CD1c-positive myeloid dendritic cell (primary cell): ENCODE measurements at regions not wholly inside any gene's neighbourhood (a gene's known extent, or its start where the extent isn't known, plus 50 kb on each side); places are given as distances from the start of the nearest gene placed in this dataset.

ENCODE experiments used
- DNase-seq: peaks from one replicate; pipeline ENCODE4 v3.0.0-alpha.2; 2016; ENCODE audit errors: extremely low spot score

DNA sequence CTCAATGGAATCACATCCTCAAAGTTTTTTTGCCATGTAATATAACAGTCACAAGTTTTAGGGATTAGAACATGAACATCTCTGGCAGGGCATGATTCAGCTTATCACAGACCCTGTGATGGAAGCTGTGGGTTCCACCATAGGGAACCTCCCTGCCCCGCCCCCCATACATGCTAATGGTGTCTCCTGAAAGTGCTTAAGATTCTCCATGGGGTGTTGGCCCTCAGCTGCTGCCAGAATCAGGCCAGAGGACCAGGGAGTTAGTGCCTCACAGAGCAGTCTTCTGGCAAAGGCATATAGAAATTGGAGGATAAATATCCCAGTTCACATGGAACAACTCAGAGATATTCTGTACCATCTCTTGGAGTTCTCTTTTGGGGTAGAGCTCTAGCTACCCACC, 119.4 kb downstream of the RAB11FIP2 start:
- DNase-seq: no peak

DNA sequence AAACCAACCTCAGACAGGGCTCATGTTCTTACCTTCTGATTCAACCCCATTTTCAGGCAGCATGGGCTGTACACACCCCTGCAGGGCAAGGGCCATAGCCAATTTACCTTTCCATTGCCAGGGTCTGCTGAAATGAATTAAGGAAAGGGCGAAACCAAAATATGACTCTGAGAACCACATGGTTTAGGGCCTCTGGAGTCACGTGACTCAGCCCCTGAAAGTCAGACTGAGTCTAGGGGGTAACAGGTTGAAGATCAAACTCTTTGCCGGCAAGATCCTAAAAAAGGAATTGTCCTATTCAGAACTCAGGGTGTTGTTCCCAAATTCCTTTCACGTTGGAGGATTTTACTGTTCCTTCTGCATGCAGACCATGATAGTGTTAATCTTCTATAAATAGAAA, 118.9 kb downstream of the RAB11FIP2 start:
- no peak for DNase-seq

DNA sequence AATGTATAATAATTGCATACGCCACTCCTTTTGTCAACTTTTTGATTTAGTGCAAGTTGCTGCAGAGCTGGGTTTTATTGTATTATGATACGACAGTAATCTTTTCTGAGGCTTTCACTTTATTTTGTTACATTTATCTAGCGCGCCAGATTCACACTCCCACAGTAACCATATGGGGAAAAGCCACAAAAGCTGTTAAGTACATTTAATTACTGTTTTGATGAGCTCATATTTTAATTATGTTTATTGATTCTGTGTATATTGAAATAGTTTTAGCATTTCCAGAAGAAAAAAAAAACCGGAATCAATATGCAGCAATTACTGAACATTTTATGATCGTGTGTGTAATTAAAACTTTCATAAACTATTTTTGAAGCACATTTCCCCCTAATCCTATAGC, 118.5 kb downstream of the RAB11FIP2 start:
- no peak for DNase-seq

DNA sequence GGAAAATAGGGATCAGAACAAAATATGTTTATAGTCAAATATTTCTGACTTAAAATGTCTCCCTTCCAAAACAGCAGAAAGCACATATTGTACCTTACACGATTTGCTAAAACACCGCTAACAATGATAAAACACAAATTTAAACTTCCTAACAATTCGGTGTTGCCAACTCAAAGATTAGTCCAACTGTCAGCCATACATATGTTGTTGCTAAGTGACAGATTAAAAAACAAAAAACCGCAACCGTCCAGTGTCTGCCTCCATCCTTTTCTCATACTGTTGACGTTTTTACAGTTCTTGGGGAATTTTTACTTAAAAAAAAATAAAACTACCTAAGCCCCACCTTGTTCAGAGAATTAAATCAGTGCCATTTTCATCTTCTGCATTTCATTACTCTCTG, 118.0 kb downstream of the RAB11FIP2 start:
- DNase-seq: no peak

DNA sequence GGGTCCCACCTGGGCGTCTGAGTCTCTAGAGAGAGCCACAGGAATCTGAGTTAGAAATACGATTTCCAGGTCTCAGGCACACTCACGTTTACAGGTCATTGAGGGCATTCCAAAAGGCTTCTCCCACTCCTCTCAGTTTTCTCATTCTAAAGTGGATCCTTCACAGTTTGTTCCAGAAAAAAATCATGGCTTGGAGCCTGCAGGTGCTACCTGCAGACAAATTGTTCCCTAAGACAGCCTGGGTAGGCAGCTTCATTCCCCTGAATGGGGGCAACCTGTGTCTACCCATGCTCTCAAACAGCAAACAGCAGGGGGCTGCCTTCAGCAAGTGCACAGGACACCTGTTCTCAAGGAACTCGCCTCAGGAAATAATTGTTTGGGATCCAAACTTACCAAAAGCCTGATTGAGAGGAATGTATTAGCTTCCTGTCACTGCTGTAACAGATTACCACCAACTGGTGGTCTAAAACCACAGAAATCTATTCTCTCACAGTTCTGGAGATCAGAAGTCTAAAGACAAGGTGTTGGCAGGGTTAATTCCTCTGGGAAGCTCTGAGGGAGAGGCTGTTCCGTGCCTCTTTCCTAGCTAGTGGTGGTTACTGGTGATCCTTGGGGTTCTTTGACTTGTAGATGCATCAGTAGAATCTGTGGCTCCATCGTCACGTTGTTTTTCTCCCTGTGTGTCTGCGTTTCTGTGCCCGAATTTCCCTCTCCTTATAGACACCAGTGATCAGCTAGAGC, 117.2 kb downstream of the RAB11FIP2 start:
- DNase-seq: no peak

DNA sequence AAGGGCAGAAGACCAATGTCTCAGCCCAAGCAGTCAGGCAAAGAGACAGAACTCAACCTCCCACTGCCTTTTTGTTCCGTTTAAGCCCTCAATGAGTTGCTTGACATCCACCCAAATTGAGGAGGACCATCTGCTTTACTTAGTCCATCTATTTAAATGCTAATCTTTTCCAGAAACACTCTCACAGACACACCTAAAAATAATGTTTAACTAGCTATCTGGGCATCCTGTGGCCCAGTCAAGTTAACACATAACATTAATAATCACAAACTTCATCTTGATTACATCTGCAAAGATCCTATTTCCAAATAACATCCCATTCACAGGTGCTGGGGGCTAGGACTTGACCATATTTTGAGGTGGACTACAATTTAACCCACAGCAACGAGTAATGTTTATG, 115.7 kb downstream of the RAB11FIP2 start:
- no peak for DNase-seq

DNA sequence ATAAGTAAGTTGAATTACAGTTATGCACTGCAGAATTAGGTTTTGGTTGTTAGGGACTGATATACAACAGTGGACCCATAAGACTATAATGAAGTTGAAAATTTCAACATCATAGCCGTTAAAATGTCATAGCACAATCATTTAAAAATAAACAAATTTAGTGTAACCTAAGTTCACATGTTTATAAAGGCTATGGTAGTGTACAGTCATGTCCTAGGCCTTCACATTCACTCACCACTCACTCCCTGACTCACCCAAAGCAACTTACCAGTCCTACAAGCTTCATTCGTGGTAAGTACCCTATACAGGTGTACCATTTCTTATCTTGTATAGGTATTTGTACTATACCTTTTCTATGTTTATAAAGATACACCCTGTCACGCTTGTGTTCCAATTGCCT, 113.7 kb downstream of the RAB11FIP2 start:
- DNase-seq: no peak

DNA sequence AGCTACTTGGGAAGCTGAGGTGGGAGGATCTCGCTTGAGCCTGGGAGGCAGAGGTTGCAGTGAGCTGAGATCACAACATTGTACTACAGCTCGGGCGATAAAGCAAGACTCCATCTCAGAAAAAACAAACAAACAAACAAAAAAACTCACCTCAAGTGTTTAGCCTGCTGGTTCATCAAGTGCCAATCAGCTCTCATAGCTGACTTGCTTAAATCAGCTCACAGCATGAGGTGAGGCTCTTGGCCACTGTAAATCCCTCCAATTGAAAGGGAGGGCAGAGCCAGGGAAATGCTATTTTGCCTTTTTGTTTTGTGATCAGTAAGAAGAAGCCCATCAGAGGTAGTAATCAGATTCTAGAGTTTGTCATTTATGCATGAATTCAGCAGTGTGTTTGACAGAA, 112.3 kb downstream of the RAB11FIP2 start:
- DNase-seq: no peak

DNA sequence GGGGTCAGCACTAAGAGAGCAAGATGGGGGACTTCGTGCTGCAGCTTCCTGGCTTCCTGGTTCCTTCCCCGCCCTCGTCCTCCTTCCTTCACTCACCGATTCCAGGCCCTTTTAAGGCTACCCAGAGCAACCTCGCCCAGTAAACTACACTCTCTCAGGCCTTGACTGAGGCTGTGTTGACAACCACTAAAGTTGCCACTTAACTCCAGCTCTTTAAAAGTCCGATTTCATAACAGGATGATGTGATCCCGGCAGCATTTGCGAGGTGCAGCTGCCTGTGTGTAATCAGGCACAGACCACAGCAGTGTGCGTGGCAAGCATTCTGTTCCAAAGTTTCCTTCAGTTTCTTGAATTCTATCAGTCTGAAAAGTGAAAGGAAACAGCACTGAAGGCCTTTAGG, 110.6 kb downstream of the RAB11FIP2 start:
- DNase-seq: no peak

DNA sequence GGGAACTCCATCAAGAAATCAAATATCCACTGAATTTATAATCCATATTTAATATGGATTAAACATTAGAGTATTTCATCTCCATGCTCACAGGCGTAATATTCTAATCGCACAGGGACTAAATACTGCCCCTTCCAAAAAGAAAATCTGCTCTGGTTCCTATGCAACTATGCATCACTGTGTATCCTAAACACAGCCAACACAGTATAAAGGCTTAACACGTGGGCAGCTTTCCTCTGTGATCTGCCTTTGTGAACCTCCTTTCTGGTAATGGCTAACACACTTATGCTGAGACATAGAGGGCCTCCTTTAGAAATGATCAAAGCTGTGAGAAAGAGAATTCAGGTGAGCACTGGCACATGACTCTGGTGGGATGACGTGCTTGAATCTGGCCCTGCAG, 110.2 kb downstream of the RAB11FIP2 start:
- DNase-seq: no peak

DNA sequence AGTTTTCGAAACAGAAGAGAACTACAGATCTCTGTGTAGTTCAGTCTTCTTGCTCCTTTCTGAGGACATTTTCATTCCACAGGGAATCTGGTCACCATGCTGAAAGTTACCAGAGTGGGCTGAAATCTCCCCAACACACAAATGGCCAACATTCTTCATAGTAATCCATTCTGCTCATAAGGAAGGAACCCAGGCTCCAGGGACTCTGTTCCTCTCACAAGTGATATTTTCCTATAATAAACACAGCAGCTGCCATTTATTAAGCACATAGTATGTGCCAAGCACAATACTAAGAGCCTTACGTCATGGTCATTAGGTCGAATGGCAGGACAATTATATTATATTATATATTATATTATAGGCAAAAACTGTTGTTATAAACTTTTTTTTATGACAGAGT, 109.8 kb downstream of the RAB11FIP2 start:
- DNase-seq: no peak

DNA sequence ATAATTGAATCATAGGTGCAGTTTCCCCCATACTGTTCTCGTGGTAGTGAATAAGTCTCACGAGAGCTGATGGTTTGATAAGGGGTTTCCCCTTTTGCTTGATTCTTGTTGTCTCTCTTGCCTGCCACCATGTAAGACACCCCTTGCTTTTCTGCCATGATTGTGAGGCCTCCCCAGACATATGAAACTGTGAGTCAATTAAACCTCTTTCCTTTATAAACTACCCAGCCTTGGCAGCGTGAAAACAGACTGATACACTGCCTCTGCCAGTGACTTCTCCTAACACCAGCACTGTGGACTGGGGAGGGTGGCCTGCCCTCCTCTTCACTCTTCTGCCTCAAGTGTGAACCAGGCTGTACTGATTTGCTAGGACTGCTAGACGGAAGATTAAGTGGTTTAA, 108.6 kb downstream of the RAB11FIP2 start:
- no peak for DNase-seq

DNA sequence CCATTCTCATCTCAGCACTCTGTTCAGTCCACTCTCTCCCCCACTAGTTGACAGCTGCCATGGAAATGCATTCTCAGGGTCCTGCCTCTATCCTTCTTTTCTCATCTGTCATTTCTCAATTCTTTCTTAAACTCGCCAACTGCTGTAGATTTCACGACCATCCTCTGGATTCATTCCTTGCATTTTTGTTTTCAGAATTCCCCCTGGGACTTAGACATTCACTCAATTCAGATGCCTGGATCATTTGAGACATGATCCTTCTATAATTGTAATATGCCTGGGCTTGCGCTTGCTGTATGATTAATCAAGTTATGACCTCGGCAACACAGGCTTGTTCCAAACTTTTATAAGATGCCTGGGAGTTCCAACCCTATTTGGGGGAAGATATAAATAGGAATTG, 104.5 kb downstream of the RAB11FIP2 start:
- no peak for DNase-seq

DNA sequence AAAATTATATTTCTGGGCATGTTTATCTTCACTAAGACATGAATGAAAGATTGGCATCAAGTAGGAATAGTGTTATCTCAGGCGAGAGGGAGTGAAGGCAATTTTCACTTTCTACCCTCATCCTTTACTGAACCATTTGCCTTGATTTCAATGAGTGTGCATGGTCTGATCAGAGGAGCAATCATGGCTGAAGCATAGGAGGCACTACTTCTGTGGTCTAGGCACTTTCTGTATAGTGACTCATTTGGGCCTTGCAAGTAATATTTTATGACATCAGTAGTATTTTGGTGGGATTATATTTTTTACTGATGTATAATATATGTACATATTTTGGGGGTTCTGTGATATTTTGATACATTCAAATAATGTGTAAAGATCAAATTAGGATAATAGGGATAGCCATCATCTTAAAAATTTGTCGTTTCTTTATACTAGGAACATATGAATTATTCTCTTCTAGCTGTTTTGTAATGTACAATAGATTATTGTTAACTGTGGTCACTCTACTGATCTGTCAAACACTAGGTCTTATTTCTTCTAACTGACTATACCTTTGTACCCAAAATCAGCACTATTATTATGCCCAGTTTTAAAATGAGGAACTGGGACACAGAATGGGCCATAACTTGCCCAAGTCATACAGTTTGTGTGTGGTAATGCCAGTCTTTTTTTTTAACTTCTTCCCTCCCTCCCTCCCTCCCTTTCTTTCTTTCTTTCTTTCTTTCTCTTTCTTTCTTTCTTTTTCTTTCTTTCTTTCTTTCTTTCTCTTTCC, 101.9 kb downstream of the RAB11FIP2 start:
- no peak for DNase-seq

DNA sequence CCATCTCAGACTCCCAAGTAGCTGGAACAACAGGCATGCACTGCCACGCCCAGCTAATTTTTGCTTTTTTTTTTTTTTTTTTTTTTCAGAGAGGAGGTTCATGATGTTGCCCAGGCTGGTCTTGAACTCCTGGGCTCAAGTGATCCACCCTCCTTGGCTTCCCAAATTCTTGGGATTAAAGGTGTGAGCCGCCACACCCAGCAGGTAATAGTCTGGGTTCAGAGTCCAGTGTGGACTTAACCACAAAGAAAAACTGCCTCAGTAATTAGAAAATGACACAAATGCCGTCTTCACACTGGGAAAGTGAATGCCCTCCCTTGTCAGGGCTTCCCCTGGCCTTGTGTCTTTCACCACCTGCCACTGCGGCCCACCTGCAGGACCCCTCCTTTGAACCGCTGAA, 101.1 kb downstream of the RAB11FIP2 start:
- DNase-seq: no peak

DNA sequence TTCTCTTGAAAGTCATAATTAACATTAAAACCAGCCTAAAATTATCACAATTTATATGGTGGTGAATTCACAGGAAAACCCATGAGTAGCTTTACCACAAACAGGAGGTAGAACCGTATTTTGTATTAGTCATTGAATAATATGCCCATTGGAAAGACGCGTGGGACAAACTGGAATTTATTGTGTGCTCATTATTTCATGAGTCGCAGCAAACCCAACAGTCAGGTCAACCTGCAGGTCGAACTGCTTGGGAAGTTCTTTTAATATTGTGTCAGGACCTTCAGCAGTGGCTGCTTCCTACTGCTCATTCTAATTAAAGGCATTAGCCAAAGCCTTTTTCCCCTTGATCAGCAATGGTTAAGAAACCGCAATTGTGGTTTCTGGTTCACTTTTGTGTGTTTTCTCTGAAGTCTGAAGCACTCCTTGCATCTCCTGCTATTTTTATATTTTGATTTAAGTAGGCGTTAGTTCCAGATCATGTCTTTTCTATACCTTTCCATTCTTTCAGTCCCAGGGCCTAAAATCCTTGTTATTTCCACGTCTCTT, 100.1 kb downstream of the RAB11FIP2 start:
- no peak for DNase-seq

DNA sequence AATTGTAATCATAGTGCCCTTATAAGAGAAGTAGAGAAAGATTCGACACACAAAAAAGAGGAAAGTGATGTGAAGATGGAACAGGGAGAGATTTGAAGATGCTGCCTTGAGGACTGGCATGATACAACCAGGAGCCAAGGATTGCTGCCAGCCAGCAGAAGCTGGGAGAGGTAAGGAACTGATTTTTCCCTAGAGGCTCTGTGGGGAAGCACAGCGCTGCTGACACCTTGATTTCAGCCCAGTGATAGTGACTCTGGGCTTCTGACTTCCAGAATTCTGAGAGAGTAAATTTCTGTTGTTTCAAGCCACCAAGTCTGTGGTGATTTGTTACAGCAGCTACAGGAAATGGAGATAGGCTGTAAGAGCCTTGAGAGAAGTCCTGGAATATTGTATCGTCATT, 98.2 kb downstream of the RAB11FIP2 start:
- no peak for DNase-seq

DNA sequence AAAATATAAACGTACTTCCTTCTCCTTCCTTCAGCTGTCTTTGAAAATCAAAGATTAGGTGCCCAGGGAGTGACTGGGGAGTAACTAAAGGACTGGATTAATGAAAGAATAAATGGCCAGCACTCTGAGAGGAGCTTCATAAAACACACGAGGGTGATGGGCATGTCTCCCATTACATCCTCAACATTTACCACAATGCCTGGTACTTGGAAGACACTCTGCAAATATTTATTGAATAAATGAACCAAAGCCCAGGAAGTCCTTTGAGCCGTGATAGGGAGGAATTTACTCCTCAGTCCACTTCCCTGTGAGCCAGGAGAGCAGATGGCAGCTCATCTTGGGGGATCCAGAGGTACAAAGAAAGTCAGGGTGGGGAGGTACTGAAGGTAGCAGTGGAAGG, 96.3 kb downstream of the RAB11FIP2 start:
- DNase-seq: no peak
